HG03442 (cell line): ENCODE measurements at regions not wholly inside any gene's neighbourhood (a gene's known extent, or its start where the extent isn't known, plus 50 kb on each side); places are given as distances from the start of the nearest gene placed in this dataset.
"Not testable (repeated sequence)": the region's sequence is repeated elsewhere in the genome, so short reads cannot be mapped to it uniquely, and the experiment has no call there.

ENCODE experiments used
- ATAC-seq: cut with Tn5 transposase; IDR thresholded peaks from one replicate; pipeline ENCODE4 v1.9.1; 2021; ENCODE audit warnings: mild to moderate bottlenecking, moderate library complexity; ENCODE audit not compliant: unreplicated experiment

GRCh38 chr5:174563899-174564298 is 160.5 kb upstream of the MSX2 start:
- ATAC-seq, result no peak

- no peak for ATAC-seq
Measured at GRCh38 chr5:174567506-174568141, 156.8 kb upstream of the MSX2 start.

- ATAC-seq, result no peak
Measured at GRCh38 chr5:174570662-174571061, 153.7 kb upstream of the MSX2 start.

- no peak for ATAC-seq
Measured at GRCh38 chr5:174571662-174572397, 152.6 kb upstream of the MSX2 start.

- ATAC-seq, result no peak
Measured at GRCh38 chr5:174572591-174572990, 151.8 kb upstream of the MSX2 start.

GRCh38 chr5:174573221-174573994 is 151.0 kb upstream of the MSX2 start:
- ATAC-seq, result no peak

GRCh38 chr5:174575043-174575442 is 149.3 kb upstream of the MSX2 start:
- no peak for ATAC-seq

GRCh38 chr5:174576042-174576441 is 148.3 kb upstream of the MSX2 start:
- no peak for ATAC-seq

GRCh38 chr5:174581479-174581878 is 142.9 kb upstream of the MSX2 start:
- ATAC-seq, result no peak

- ATAC-seq, result no peak
Measured at GRCh38 chr5:174581894-174582293, 142.5 kb upstream of the MSX2 start.

GRCh38 chr5:174583071-174583470 is 141.3 kb upstream of the MSX2 start:
- ATAC-seq, result no peak

GRCh38 chr5:174585472-174585871 is 138.9 kb upstream of the MSX2 start:
- ATAC-seq, result no peak

- ATAC-seq, result not testable (repeated sequence)
Measured at GRCh38 chr5:174586163-174586562, 138.2 kb upstream of the MSX2 start.

GRCh38 chr5:174589011-174589410 is 135.4 kb upstream of the MSX2 start:
- ATAC-seq, result no peak

GRCh38 chr5:174589599-174589998 is 134.8 kb upstream of the MSX2 start:
- ATAC-seq, result no peak

- ATAC-seq, result no peak
Measured at GRCh38 chr5:174590820-174591219, 133.6 kb upstream of the MSX2 start.

- no peak for ATAC-seq
Measured at GRCh38 chr5:174596429-174596828, 128.0 kb upstream of the MSX2 start.

- no peak for ATAC-seq
Measured at GRCh38 chr5:174599992-174600391, 124.4 kb upstream of the MSX2 start.

- no peak for ATAC-seq
Measured at GRCh38 chr5:174601946-174602345, 122.4 kb upstream of the MSX2 start.

GRCh38 chr5:174606153-174606552 is 118.2 kb upstream of the MSX2 start:
- no peak for ATAC-seq

- no peak for ATAC-seq
Measured at GRCh38 chr5:174606646-174607045, 117.7 kb upstream of the MSX2 start.

- no peak for ATAC-seq
Measured at GRCh38 chr5:174607205-174607604, 117.2 kb upstream of the MSX2 start.
